GM12891 (cell line): ENCODE measurements at regions not wholly inside any gene's neighbourhood (a gene's known extent, or its start where the extent isn't known, plus 50 kb on each side); places are given as distances from the start of the nearest gene placed in this dataset.

Experiments used
- POLR2A ChIP-seq: IDR thresholded peaks from 2 replicates; pipeline ENCODE4 v1.6.1; 2011; ENCODE audit warnings: low read depth, low read length, control low read depth
- POLR2AphosphoS5 ChIP-seq: IDR thresholded peaks from 2 replicates; pipeline ENCODE4 v1.6.1; 2011; ENCODE audit warnings: low read depth, low read length, control low read depth
- TAF1 ChIP-seq: IDR thresholded peaks from 2 replicates; pipeline ENCODE4 v1.6.1; 2011; ENCODE audit warnings: low read depth, low read length, control low read depth

DNA sequence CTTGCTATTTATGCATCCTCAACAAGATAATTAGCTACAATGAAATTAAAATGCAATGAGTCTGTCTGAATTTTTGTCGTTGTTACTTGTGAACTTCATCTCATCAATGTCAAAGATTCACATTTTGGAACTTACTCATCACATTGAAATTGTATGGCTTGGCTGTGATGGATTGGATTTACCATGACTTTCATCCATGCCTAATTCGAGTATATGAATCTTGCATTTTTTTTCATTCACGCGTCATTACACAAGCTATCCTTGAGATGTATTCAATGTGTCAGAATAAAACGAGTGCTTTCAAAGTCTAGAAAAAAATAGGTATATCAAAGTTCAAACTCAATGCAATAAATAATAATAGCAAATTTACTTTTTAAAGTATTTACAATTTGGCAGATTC is 265.3 kb downstream of the MAP2K6 start:
- TF ChIP-seq TAF1, result no peak
- no peak for TF ChIP-seq POLR2A
- TF ChIP-seq POLR2AphosphoS5, result no peak
